Endothelial cell of umbilical vein (primary cell): ENCODE measurements at regions not wholly inside any gene's neighbourhood (a gene's known extent, or its start where the extent isn't known, plus 50 kb on each side); places are given as distances from the start of the nearest gene placed in this dataset.
A peak's percentile ranks its signal among the peaks of the same experiment; 100 is the strongest.

ENCODE experiments used
- BruUV-seq: library from RNA; stranded (reverse); fragments of 400-500 nt; replicated peaks from 2 replicates; lab custom pipeline; 2021; lab: Mats Ljungman, UMichigan
- CTCF ChIA-PET: fragments of 300-600, 350-600 bp; sonication (Branson Sonifier 250); formaldehyde crosslinking; loops from one replicate; lab custom pipeline; 2021; ENCODE audit warnings: antibody characterized with exemption, inconsistent platforms; lab: Charles Lee
- POLR2A ChIA-PET: fragments of 300-600, 350-600 bp; sonication (Branson Sonifier 250); formaldehyde crosslinking; loops from one replicate; lab custom pipeline; 2021; ENCODE audit warnings: antibody characterized with exemption, inconsistent platforms; lab: Charles Lee
- DNase-seq: peaks from one replicate; pipeline ENCODE4 v3.0.0-alpha.2; 2011; ENCODE audit warnings: low read depth, low spot score
- FAIRE-seq: peaks from 2 replicates; lab custom pipeline; 2011; peaks lifted over from hg19 to GRCh38; lab: Jason Lieb, UNC
- H2AFZ ChIP-seq: 2 replicates; pipeline ENCODE4 v1.6.0; 2012; ENCODE audit warnings: low read depth, low read length, control low read depth, inconsistent platforms
- H3K27ac ChIP-seq: 2 replicates; pipeline ENCODE4 v1.5.1; 2011; ENCODE audit warnings: low read depth, mild to moderate bottlenecking, control low read depth, low read length, moderate library complexity; ENCODE audit not compliant: insufficient read depth
- H3K27me3 ChIP-seq, 2 experiments: 2 replicates each; pipeline versions ENCODE4 v1.6.0 to v1.6.1; 2011; ENCODE audit warnings: low read length in 2 of 2, mixed read lengths in 1 of 2; ENCODE audit not compliant: control insufficient read depth in 2 of 2, insufficient read depth in 2 of 2
- H3K36me3 ChIP-seq, 2 experiments: 2 replicates in 1 of 2; 3 replicates in 1 of 2; pipeline ENCODE4 v1.5.1; 2011; ENCODE audit warnings: low read length in 2 of 2, mild to moderate bottlenecking in 1 of 2, moderate library complexity in 1 of 2; ENCODE audit not compliant: control insufficient read depth in 2 of 2, insufficient read depth in 2 of 2; ENCODE audit errors: extremely low read depth in 1 of 2
- H3K4me1 ChIP-seq: 3 replicates; pipeline ENCODE4 v1.5.1; 2011; ENCODE audit warnings: mild to moderate bottlenecking, low read length; ENCODE audit not compliant: control insufficient read depth, insufficient read depth; ENCODE audit errors: extremely low read depth
- H3K4me2 ChIP-seq: 2 replicates; pipeline ENCODE4 v1.6.1; 2011; ENCODE audit warnings: low read length, control low read depth, mixed read lengths; ENCODE audit not compliant: insufficient read depth
- H3K4me3 ChIP-seq, 3 experiments: fragments of 200-600 bp in 1 of 3; sonication (generic), shearing (Covaris generic) in 1 of 3; replicated peaks in 1 of 3; 2 replicates each; pipeline ENCODE4 v1.5.1; 2011 to 2016; ENCODE audit warnings: control low read depth in 3 of 3, low read length in 3 of 3, mild to moderate bottlenecking in 2 of 3, inconsistent platforms in 1 of 3, low read depth in 1 of 3, moderate library complexity in 1 of 3; ENCODE audit not compliant: insufficient read depth in 1 of 3
- H3K79me2 ChIP-seq: 2 replicates; pipeline ENCODE4 v1.6.0; 2012; ENCODE audit warnings: low read length, inconsistent platforms; ENCODE audit not compliant: control insufficient read depth, insufficient read depth
- H3K9ac ChIP-seq: replicated peaks from 2 replicates; pipeline ENCODE3; 2011; ENCODE audit warnings: low read length, control low read depth; ENCODE audit not compliant: insufficient read depth; ENCODE audit errors: extremely low read depth
- H3K9me1 ChIP-seq: replicated peaks from 3 replicates; pipeline ENCODE4 v1.6.0; 2011; ENCODE audit warnings: mild to moderate bottlenecking, low read length; ENCODE audit not compliant: control insufficient read depth, insufficient read depth; ENCODE audit errors: extremely low read depth
- H3K9me3 ChIP-seq: replicated peaks from 2 replicates; pipeline ENCODE4 v1.5.1; 2012; ENCODE audit warnings: low read length, inconsistent platforms; ENCODE audit not compliant: control insufficient read depth, insufficient read depth
- H4K20me1 ChIP-seq: replicated peaks from 2 replicates; pipeline ENCODE3; 2011; ENCODE audit warnings: mild to moderate bottlenecking, low read length; ENCODE audit not compliant: control insufficient read depth, insufficient read depth; ENCODE audit errors: extremely low read depth
- EZH2 ChIP-seq: IDR thresholded peaks from 2 replicates; pipeline ENCODE4 v1.6.1; 2012; ENCODE audit warnings: borderline replicate concordance, low read depth, mild to moderate bottlenecking, moderate library complexity, low read length, inconsistent platforms; ENCODE audit not compliant: severe bottlenecking
- FOS ChIP-seq: IDR thresholded peaks from 2 replicates; pipeline ENCODE4 v1.6.1; 2011; ENCODE audit warnings: mild to moderate bottlenecking, low read length, moderate library complexity, borderline replicate concordance; ENCODE audit not compliant: insufficient read depth
- JUN ChIP-seq: IDR thresholded peaks from 2 replicates; pipeline ENCODE4 v1.6.1; 2011; ENCODE audit warnings: borderline replicate concordance, low read depth; ENCODE audit not compliant: insufficient read length, insufficient read depth
- MYC ChIP-seq: IDR thresholded peaks from one replicate; pipeline ENCODE4 v1.6.1; 2011; ENCODE audit warnings: mild to moderate bottlenecking, low read depth, low read length
- POLR2A ChIP-seq: IDR thresholded peaks from 2 replicates; pipeline ENCODE4 v1.6.1; 2012; ENCODE audit warnings: low read depth, mild to moderate bottlenecking, control low read depth, low read length
- dilution Hi-C: fragments of 300-500 bp; cut with MboI; formaldehyde crosslinking; loops from one replicate; pipeline ENCODE4 v1.15.0; 2019; ENCODE audit warnings: low sequenced_read_pairs; ENCODE audit not compliant: extremely low pct_ligation_motif_present
- intact Hi-C: fragments of 100-400 bp; cut with micrococcal nuclease; formaldehyde crosslinking; loops from one replicate; pipeline ENCODE4 v1.10.0; 2022
- TF ChIP-seq, protein P1 (sequence below), 2 donors: IDR thresholded peaks; 1 replicate in 1 of 2; 2 replicates in 1 of 2; pipeline ENCODE4 v1.5.1; 2011; ENCODE audit warnings: low read length in 2 of 2, mild to moderate bottlenecking in 2 of 2, moderate library complexity in 2 of 2, control low read depth in 1 of 2, inconsistent platforms in 1 of 2, low read depth in 1 of 2; ENCODE audit not compliant: insufficient read depth in 1 of 2; ENCODE audit errors: extremely low read depth in 1 of 2

- Histone ChIP-seq H4K20me1 (no peaks in the 10 kb centered on the region), H3K4me3 (no peak overlapping the region), H3K27me3 (no peaks in the 10 kb centered on the region), H3K4me1 (no peaks in the 10 kb centered on the region), H3K4me2 (no peak overlapping the region), H3K27ac (no peak overlapping the region), H2AFZ (no peak overlapping the region), H3K9ac (no peak overlapping the region), H3K9me3 (no peaks in the 10 kb centered on the region), H3K36me3 (no peaks in the 10 kb centered on the region), H3K79me2 (no peaks in the 10 kb centered on the region), H3K9me1 (no peaks in the 10 kb centered on the region)
- BruUV-seq: no TSS peak
- DNase-seq (no peak), FAIRE-seq (no peak)
- ChIA-PET CTCF (no interaction called here), POLR2A (no interaction called here)
- intact Hi-C loops (no loop called here), dilution Hi-C loops (no loop called here)
- TF ChIP-seq, protein P1, sequence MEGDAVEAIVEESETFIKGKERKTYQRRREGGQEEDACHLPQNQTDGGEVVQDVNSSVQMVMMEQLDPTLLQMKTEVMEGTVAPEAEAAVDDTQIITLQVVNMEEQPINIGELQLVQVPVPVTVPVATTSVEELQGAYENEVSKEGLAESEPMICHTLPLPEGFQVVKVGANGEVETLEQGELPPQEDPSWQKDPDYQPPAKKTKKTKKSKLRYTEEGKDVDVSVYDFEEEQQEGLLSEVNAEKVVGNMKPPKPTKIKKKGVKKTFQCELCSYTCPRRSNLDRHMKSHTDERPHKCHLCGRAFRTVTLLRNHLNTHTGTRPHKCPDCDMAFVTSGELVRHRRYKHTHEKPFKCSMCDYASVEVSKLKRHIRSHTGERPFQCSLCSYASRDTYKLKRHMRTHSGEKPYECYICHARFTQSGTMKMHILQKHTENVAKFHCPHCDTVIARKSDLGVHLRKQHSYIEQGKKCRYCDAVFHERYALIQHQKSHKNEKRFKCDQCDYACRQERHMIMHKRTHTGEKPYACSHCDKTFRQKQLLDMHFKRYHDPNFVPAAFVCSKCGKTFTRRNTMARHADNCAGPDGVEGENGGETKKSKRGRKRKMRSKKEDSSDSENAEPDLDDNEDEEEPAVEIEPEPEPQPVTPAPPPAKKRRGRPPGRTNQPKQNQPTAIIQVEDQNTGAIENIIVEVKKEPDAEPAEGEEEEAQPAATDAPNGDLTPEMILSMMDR (IDR thresholded peaks at IDR 0.05; ENCODE audit: extremely low read depth in 1 of 2, insufficient read depth in 1 of 2, low read depth in 1 of 2, low read length in 2 of 2): no peak
- TF ChIP-seq MYC (no peak), POLR2A (no peak), FOS (no peak), EZH2 (no peak)
Observed at GRCh38 chr2:83695037-83695436, 764.0 kb downstream of the SUCLG1 start.

DNA sequence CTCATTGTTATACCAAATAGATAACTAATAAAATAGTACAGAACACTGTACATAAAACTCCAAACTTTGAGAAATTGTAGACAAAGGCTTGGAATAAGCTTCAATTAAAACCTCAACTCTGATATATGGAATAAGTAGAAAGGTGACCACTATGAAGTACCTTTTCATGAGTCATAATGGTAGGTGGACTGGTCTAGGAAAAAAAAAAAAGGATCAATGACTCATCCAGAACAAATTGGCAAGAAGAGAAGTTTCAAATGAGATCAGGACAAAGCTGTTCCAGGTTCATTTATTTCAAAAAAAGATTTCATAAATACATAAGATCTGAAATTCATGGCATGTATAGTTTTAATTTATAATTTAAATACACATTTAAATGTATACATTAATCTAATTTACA is 769.7 kb downstream of the SUCLG1 start:
- H2AFZ ChIP-seq: no peak overlapping the region
- no peak overlapping the region for H3K27ac ChIP-seq
- dilution Hi-C loops (no loop called here), intact Hi-C loops (no loop called here)
- H3K4me3 ChIP-seq: no peak overlapping the region
- BruUV-seq: no TSS peak
- H3K9me3 ChIP-seq: no peaks in the 10 kb centered on the region
- no peaks in the 10 kb centered on the region for H3K27me3 ChIP-seq
- no peak for DNase-seq
- peaks cover 2% of the 10 kb centered on the region for H3K4me1 ChIP-seq
- CTCF ChIA-PET: no interaction called here
- H3K4me2 ChIP-seq: no peak overlapping the region
- no peaks in the 10 kb centered on the region for H4K20me1 ChIP-seq
- H3K9ac ChIP-seq: no peak overlapping the region
- TF ChIP-seq JUN: peak; percentile 18
- no peak for TF ChIP-seq MYC
- TF ChIP-seq, protein P1 (IDR thresholded peaks at IDR 0.05; ENCODE audit: extremely low read depth in 1 of 2, insufficient read depth in 1 of 2, low read depth in 1 of 2, low read length in 2 of 2): no peak
- no peaks in the 10 kb centered on the region for H3K36me3 ChIP-seq
- POLR2A ChIA-PET: no interaction called here
- no peaks in the 10 kb centered on the region for H3K9me1 ChIP-seq
- no peaks in the 10 kb centered on the region for H3K79me2 ChIP-seq
- no peak for FAIRE-seq
